Fibroblast of skin of left biceps (primary cell): ENCODE measurements at regions not wholly inside any gene's neighbourhood (a gene's known extent, or its start where the extent isn't known, plus 50 kb on each side); places are given as distances from the start of the nearest gene placed in this dataset.
A peak's percentile ranks its signal among the peaks of the same experiment; 100 is the strongest.

Experiments used
- DNase-seq, 2 experiments: peaks; one replicate each; pipeline ENCODE4 v3.0.0-alpha.2; 2013; ENCODE audit warnings: low read depth in 2 of 2

DNA sequence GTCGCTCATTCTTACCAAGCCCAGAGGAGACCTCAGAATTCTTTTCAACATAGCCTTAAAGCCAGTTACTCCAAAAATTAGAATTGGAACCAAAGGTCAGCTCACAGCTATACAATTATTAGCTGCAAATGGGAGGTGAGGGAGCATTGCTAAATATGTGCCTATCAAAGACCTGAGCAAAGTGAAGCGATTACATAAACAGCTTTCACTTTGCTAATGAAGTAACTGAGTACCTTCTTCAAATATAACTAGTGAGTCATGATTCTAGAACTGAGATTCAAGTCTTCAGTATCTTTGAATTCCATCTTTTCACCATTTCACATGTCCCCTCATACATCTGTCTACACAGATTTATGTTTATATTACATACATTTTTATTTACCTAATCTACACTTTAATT, 122.6 kb downstream of the P2RY1 start:
- no peak for DNase-seq

- DNase-seq = no peak
Observed at GRCh38 chr3:152959307-152959706, 124.4 kb downstream of the P2RY1 start.

DNA sequence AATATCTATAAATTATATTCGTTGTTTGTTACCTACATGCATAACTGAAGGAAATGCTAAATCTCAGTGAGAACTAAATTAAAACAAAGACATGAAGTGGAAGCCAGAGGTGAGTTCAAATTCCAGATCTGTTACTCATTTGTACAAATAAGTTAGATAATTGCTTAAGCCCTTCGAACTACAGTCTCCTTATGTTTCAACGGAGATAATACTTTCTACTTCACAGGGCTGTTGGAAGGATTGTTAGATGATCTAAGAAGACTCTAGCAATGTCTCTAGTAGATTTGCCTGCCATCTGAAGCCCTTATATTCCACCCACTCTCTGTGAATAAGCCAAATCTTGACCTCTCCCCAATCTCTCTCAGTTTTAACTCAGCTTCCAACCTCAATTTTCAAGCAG, 125.8 kb downstream of the P2RY1 start:
- no peak for DNase-seq

- DNase-seq = peak; percentile 9 to 17
Observed at GRCh38 chr3:152961323-152961722, 126.4 kb downstream of the P2RY1 start.

- no peak for DNase-seq
Observed at GRCh38 chr3:152964911-152965609, 130.1 kb downstream of the P2RY1 start.

DNA sequence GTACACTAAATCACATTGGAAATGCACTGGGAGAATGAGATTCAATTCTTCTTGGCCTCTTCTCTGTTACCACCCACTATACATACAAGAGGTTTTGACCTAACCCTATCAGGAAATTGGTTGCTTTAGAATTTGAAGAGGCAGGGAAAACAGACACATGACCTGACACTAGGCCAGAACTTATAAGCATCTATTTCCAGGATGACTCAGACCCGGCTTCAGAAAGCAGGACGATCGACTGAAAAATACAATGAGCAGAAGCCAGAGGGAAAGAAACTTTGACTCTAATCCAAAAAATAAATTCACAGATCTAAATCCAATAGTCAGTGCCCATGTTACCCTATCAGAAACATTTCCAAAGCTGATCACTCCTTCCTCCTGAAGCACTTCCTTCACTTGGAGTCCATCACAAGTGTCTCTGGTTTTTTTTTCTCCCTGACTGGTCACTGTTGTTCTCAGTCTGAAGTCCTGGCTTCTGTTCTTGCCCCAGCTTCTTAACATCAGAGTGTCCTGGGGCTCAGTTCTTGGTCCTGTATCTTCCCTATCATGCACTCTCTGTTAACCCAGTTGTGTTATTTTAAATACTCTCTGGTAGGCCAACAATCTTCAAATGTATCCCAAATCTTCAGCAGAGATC, 133.6 kb downstream of the P2RY1 start:
- no peak for DNase-seq

GRCh38 chr3:152969557-152970300, 134.8 kb downstream of the P2RY1 start:
- no peak for DNase-seq

- DNase-seq = no peak
Observed at GRCh38 chr3:152970851-152971250, 135.9 kb downstream of the P2RY1 start.

- DNase-seq = no peak
Observed at GRCh38 chr3:152971880-152972279, 136.9 kb downstream of the P2RY1 start.

GRCh38 chr3:152973575-152973974, 138.6 kb downstream of the P2RY1 start:
- DNase-seq = no peak

DNA sequence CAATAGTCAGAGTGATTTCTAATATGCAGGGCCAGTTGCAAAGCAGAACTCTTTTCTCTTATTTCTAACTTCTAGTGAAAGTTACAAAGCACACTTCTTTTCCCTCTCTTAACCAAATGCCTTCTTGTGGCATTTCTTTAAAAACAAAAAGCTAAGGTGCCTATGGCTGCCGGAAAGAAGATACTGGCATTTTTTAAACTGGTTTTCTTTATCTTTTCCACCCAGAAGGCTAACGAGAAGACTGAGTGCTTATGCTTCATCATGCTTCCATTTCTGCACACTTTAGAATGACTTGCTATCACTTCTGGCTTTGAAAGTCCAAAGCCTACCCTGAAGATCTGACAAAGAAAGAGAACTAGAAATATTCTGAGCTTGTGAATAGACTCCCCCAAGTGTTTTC, 141.3 kb downstream of the P2RY1 start:
- DNase-seq = no peak

GRCh38 chr3:152977366-152977765, 142.4 kb downstream of the P2RY1 start:
- no peak for DNase-seq

GRCh38 chr3:152978152-152978551, 143.2 kb downstream of the P2RY1 start:
- DNase-seq = no peak

DNA sequence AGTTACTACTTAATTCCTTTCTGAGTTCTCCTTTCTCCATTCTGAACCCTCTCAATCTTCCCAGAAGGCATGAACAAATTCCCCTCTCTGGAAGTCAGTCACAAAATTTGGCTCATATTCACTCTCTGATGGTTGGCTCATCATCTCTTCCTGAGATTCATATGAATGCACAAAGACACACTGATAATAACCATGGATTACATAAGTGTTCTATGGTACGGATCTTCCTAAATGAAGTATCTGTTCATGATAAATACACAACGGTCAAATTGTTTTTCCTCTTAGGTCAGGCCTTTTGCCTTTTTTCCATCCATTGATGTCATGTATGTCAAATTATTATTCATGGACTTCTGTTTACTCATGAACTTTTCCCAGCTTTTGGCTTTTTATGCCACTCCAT, 162.6 kb downstream of the P2RY1 start:
- no peak for DNase-seq

DNA sequence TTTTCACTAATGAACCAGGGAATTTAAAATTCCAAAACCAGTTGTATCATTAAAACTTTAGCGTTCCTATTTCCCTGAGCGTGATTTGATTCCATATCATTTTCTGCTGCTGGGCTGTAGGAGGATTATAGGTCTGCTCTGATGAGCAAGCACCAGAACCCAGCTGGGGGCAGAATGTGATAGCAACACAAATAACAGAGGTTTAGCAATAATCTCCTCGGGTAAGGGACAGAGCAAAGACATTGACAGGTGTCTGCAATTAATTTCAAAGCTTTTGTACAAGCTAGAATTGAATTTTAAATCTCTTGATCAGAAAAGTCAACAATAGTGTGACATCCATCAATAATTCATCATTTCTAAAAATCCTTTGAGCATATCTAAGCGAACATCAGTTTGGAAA, 163.4 kb upstream of the RAP2B start:
- no peak for DNase-seq

DNA sequence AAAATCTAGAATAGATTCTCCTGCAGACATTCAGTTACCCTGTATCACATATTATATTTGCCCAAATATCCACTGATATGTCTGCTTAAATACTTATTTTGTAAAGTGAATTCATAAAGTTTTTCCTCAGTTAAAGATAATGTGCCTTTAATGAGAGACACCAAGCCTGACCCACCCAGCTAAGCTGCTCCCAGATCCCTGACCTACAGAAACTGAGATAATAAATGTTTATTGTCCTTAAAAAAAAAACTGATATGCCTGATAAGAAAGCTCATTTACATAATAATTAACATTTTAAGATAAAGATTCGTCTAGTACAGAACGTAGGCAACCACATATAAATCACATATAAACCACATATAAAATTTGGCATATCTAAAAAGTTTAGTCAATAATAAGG, 161.7 kb upstream of the RAP2B start:
- DNase-seq = no peak

DNA sequence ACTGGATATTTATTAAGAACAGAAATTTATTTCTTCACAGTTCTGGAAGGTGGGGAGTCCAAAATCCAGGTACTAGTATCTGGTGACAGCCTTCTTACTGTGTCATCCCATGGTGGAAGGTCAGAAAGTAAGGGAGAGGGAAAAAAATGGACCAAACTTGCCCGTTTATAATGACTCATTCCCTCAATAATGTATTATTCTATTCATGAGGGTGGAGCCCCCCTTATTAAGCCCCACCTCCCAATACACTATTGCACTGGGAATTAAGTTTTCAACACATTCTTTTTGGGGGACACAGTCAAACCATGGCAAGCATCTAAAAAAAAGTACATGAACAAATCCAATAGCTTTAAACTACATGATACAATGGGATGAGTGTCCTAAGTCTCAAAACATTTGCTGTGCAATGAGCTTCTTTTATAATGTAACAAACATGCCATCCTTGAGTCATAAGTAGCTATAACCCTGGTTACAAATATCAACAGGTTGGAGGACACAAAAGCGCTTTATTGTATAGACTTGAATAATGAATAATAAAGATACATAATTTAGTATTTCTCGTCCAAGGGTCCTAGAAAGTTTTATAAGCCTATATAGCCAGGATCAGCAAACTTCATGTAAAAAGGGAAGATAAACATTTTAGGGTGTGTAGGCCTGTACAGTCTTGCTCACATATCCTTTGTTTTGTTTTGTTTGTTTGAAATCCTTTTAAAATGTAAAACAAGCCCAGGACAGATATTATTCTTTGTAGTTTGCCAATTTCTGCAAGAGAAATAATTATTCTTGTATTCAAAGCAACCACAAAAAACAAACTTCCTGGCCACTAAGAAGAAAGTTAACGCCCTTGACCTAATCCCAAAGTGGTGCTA, 160.6 kb upstream of the RAP2B start:
- DNase-seq = no peak

- DNase-seq = no peak
Observed at GRCh38 chr3:153003441-153003840, 158.6 kb upstream of the RAP2B start.

- no peak for DNase-seq
Observed at GRCh38 chr3:153003862-153004261, 158.2 kb upstream of the RAP2B start.

- DNase-seq = no peak
Observed at GRCh38 chr3:153008226-153008625, 153.8 kb upstream of the RAP2B start.

DNA sequence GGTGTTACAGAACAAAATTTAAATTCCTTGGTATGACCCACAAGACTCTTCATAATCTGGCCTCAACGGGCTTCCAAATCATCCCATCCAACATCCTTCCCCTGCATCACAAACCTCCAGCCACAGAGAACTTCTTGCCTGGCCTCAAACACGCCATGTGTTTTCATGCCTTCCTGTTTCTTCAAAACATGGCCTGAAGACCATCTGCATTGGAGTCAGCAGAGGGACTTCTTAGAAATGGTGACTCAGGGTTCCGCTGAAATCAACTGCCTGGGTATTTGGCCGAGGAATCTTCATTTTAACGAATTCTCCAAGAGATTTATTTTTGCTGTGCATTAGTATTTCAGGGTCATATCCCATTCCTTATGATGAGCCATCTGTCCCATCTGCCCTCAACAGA, 138.1 kb upstream of the RAP2B start:
- no peak for DNase-seq

DNA sequence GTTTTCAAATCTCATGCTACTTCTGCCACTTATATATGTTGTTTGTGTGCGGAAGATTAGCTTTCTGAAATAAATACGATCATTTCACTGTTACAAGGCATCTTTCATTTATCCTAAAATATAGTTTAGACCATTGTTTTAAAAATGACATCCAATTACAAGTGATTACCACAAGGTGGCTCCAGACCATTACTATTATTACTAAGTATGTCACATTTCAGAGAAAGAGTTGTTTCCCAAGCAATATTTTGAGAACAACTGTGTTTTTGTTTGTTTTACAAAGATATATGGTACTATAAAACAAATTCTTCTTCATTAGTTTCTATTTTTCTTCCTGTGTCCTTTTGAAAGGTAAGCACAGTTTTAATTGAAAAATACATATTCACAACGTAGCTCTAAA, 136.0 kb upstream of the RAP2B start:
- DNase-seq = no peak
